T47D (cell line): ENCODE measurements at regions not wholly inside any gene's neighbourhood (a gene's known extent, or its start where the extent isn't known, plus 50 kb on each side); places are given as distances from the start of the nearest gene placed in this dataset.

Source experiments
- DNase-seq, 2 experiments: peaks; one replicate each; pipeline versions ENCODE4 v3.0.0 to v3.0.0-alpha.2; 2011 to 2012; ENCODE audit warnings: low read depth in 1 of 2, low spot score in 1 of 2
- JUND ChIP-seq: IDR thresholded peaks from 2 replicates; pipeline ENCODE4 v1.6.1; 2012; ENCODE audit warnings: low read depth
- in situ Hi-C: cut with HindIII; loops from 2 replicates; pipeline ENCODE4 v1.10.0; 2016; ENCODE audit warnings: low sequenced_read_pairs, low pct_unique_long_range_greater_than_20kb

DNA sequence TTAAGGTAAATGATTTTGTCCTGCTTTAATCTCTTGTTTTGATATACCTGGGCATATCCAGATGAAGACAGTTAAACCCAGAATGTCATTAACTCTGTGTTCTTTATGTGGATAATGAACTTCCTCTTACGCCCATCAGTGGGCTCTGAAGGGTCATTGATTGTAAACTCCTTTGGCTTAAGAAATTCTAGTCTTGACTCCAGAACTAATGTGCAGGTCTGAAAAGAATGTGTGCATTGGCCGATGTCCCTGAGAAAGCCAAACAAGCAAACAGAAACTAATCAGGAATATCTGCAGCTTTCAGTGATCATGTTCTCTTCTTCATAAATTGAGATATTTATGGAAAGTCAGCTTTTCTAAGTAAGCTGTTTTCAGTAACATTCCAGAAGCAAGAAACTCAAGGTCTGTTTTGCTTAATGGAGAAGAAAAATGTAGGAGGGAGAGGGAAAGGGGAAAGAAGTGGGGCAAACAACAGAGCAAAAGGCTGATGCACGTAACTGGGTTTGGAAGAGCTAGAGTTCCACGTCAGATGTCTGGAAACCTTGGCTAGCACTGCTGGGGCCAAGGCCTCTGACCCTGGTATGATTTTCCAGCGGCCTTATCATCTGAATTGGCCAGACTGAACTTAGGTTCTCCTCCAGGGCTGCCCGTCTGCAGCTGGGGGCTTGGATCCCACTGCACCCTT is 61.3 kb upstream of the FHL2 start:
- TF ChIP-seq JUND, result peak; percentile 55; the same call in 1 of the 2 replicates
- in situ Hi-C loops, result no loop called here

DNA sequence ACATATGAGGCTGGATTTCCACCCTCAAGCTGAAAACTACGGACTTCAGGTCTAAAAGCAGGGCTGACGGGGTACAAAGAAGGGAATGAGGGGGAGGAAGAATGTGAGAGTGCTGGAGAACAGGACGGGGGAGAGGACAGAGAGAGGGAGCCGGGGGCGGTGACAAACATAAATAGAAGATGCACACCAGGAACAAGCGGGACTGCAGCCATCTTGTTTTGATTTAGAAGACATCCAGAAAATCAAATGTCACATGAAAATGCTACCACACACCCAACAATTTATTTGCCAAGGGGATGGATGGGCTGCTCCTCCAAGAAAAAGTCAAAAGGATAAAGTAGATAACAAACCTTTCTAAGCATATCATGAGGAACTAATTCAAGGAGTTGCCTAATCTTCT is 59.2 kb upstream of the FHL2 start:
- TF ChIP-seq JUND, result no peak
- DNase-seq, result no peak
- in situ Hi-C loops, result no loop called here

More for the DNA sequence above, 61.3 kb upstream of the FHL2 start:
- peak in 1 of 2 experiments; percentile 88 for DNase-seq

GRCh38 chr2:105455488-105456003 is 56.7 kb upstream of the FHL2 start:
- peak; percentile 11 to 99 for DNase-seq
- in situ Hi-C loops, result no loop called here
- TF ChIP-seq JUND, result peak; percentile 90; the same call in 1 of the 2 replicates

- DNase-seq, result peak in 1 of 2 experiments; percentile 95
- TF ChIP-seq JUND, result no peak
These were observed 56.1 kb upstream of the FHL2 start for GRCh38 chr2:105454801-105455485.

DNA sequence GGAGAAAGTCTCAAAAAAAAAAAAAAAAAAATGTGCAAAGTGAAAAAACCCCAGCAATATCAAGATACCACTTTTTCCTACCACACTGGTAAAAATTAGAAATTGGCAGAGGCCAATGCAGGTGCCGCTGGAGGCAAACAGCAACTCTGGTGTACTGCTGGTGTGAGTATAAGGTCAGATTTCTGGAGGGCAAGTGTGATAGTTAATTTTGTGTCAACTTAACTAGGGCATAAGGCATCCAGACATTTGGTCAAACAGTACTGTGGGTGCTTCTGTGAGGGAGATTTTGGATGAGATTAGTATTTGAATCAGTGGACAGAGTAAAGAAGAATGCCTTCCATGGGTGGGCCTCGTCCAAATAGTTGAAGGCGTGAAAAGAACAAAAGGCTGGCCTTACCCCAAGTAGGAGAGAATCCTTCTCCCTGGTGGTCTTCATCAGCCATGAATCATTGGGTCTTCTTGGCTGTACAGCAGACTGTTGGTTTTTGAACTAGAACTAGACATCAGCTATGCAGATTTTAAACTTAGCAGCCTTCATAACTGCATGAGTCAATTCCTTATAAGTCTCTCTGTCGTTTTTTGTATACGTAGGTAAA is 52.8 kb upstream of the FHL2 start:
- peak in 1 of 2 experiments; percentile 65 for DNase-seq
- in situ Hi-C loops, result no loop called here
- peak; percentile 40; the same call in 1 of the 2 replicates for TF ChIP-seq JUND

More at GRCh38 chr2:105454801-105455485, 56.1 kb upstream of the FHL2 start:
- in situ Hi-C loops, result no loop called here

DNA sequence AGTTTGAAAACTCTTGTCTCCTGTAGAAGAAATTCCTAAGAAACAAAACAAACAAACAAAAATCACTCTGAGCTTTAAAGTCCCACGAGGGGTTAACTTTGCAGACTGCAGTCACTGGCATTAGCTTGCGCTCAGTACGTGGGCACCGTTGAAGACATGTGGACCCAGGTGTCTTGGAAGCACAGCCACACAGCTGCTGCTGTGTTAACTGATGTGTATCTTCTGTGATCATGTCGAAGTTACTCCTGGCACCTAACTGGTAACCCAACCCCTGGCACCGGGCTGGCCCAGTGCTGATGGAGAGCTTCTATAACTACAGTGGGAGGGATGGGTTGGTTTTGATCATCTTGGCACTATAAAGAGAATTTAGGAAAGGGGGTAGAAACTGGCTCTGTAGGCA is 51.6 kb upstream of the FHL2 start:
- no peak for TF ChIP-seq JUND
- peak in 1 of 2 experiments; percentile 89 for DNase-seq
- in situ Hi-C loops, result no loop called here

GRCh38 chr2:105449076-105449475 is 50.2 kb upstream of the FHL2 start:
- TF ChIP-seq JUND, result no peak
- in situ Hi-C loops, result no loop called here
- DNase-seq, result peak in 1 of 2 experiments; percentile 63
